Mesendoderm (in vitro differentiated cells): ENCODE measurements at regions not wholly inside any gene's neighbourhood (a gene's known extent, or its start where the extent isn't known, plus 50 kb on each side); places are given as distances from the start of the nearest gene placed in this dataset. TPM values are rescaled to one million over a fixed set of nuclear protein-coding genes. Genes with fewer than 3 reads are reported as not detected.

Experiments
- small RNA-seq: library from polyadenylated mRNA; stranded (forward); fragments of <200 nt; extraction: miRNeasy Mini kit (QIAGEN cat#:217004); gene quantifications from one replicate; pipeline ENCODE3, GENCODE V24; 2013; ENCODE audit not compliant: insufficient read depth

Small RNA genes lying in the stretch of these regions (small RNA-seq; reads per million reads assigned to genes)
- gene AC002545.1 (not detected), gene RF00019 (not detected)
